ENCODE measurements at regions not wholly inside any gene's neighbourhood (a gene's known extent, or its start where the extent isn't known, plus 50 kb on each side); places are given as distances from the start of the nearest gene placed in this dataset.
A peak's percentile ranks its signal among the peaks of the same experiment; 100 is the strongest.

- DNase-seq (no peak), ATAC-seq (no peak)
- Histone ChIP-seq H3K9me3 (no peaks in the 10 kb centered on the region), H3K27ac (no peak overlapping the region), H3K36me3 (replicated peaks in 1 of 2; ENCODE audit: insufficient read depth in 1 of 2, low read depth in 2 of 2) (no peaks in the 10 kb centered on the region), H3K4me3 (no peak overlapping the region), H3K27me3 (no peaks in the 10 kb centered on the region), H3K4me1 (no peaks in the 10 kb centered on the region)
- intact Hi-C loops (cut with DNase I) = no loop called here
- TF ChIP-seq, protein P1, sequence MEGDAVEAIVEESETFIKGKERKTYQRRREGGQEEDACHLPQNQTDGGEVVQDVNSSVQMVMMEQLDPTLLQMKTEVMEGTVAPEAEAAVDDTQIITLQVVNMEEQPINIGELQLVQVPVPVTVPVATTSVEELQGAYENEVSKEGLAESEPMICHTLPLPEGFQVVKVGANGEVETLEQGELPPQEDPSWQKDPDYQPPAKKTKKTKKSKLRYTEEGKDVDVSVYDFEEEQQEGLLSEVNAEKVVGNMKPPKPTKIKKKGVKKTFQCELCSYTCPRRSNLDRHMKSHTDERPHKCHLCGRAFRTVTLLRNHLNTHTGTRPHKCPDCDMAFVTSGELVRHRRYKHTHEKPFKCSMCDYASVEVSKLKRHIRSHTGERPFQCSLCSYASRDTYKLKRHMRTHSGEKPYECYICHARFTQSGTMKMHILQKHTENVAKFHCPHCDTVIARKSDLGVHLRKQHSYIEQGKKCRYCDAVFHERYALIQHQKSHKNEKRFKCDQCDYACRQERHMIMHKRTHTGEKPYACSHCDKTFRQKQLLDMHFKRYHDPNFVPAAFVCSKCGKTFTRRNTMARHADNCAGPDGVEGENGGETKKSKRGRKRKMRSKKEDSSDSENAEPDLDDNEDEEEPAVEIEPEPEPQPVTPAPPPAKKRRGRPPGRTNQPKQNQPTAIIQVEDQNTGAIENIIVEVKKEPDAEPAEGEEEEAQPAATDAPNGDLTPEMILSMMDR (IDR thresholded peaks at IDR 0.05) = no peak
- 82 to 88% methylated on average over 1 of the region's 1 CpG for WGBS, 2 donors
Observed at GRCh38 chr15:69653306-69653705, 200.7 kb downstream of the RPLP1 start.

DNA sequence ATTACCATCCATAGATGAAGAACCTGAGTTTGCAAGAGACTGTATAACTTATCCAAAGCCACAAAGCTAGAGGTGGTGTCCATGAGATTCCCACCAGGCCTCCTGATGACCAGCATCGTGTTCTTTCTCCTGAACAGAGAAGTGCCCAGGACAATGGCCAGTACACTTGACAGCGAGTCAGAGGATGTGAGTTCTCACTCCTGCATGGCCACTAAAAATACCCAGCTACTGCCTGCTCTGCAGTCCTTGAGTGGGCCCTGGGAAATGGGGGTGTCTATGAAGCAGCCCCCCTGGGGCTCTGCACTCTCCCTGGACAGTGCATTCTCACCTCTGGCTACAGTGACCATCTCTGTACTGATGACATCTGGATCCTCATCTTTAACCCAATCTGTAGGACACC lies 201.2 kb downstream of the RPLP1 start:
- Histone ChIP-seq H3K27ac (no peak overlapping the region), H3K4me1 (no peaks in the 10 kb centered on the region), H3K36me3 (replicated peaks in 1 of 2; ENCODE audit: insufficient read depth in 1 of 2, low read depth in 2 of 2) (no peaks in the 10 kb centered on the region), H3K4me3 (no peak overlapping the region), H3K9me3 (no peaks in the 10 kb centered on the region), H3K27me3 (no peaks in the 10 kb centered on the region)
- intact Hi-C loops (cut with DNase I) = no loop called here
- TF ChIP-seq, protein P1 (IDR thresholded peaks at IDR 0.05) = no peak
- no peak for TF ChIP-seq POLR2A (IDR thresholded peaks at IDR 0.05)
- DNase-seq = no peak
- WGBS, 2 donors = 82 to 95% methylated on average over 2 of the region's 2 CpGs
- ATAC-seq = no peak

GRCh38 chr15:69656271-69657030 lies 203.8 kb downstream of the RPLP1 start:
- Histone ChIP-seq H3K36me3 (replicated peaks in 1 of 2; ENCODE audit: insufficient read depth in 1 of 2, low read depth in 2 of 2) (no peaks in the 10 kb centered on the region), H3K27me3 (no peaks in the 10 kb centered on the region), H3K9me3 (no peaks in the 10 kb centered on the region), H3K4me1 (no peaks in the 10 kb centered on the region), H3K27ac (no peak overlapping the region), H3K4me3 (no peak overlapping the region)
- TF ChIP-seq, protein P1 (IDR thresholded peaks at IDR 0.05) = no peak
- TF ChIP-seq POLR2A (IDR thresholded peaks at IDR 0.05) = no peak
- intact Hi-C loops (cut with DNase I) = no loop called here
- ATAC-seq = no peak
- peak in 3 of 4 donors; percentile 37 to 45 (median 44) for DNase-seq
- WGBS, 2 donors = 86 to 89% methylated on average over 10 of the region's 10 CpGs

GRCh38 chr15:69657626-69658025 lies 205.0 kb downstream of the RPLP1 start:
- no peak overlapping the region for H3K27ac ChIP-seq
- no peaks in the 10 kb centered on the region for H3K27me3 ChIP-seq
- H3K4me1 ChIP-seq = no peaks in the 10 kb centered on the region
- TF ChIP-seq, protein P1 (IDR thresholded peaks at IDR 0.05) = no peak
- TF ChIP-seq POLR2A (IDR thresholded peaks at IDR 0.05) = no peak
- H3K36me3 ChIP-seq (replicated peaks in 1 of 2; ENCODE audit: insufficient read depth in 1 of 2, low read depth in 2 of 2) = no peaks in the 10 kb centered on the region
- WGBS, 2 donors = 86 to 90% methylated on average over 6 of the region's 6 CpGs
- DNase-seq (no peak), ATAC-seq (no peak)
- intact Hi-C loops (cut with DNase I) = no loop called here
- no peaks in the 10 kb centered on the region for H3K9me3 ChIP-seq
- H3K4me3 ChIP-seq = no peak overlapping the region

DNA sequence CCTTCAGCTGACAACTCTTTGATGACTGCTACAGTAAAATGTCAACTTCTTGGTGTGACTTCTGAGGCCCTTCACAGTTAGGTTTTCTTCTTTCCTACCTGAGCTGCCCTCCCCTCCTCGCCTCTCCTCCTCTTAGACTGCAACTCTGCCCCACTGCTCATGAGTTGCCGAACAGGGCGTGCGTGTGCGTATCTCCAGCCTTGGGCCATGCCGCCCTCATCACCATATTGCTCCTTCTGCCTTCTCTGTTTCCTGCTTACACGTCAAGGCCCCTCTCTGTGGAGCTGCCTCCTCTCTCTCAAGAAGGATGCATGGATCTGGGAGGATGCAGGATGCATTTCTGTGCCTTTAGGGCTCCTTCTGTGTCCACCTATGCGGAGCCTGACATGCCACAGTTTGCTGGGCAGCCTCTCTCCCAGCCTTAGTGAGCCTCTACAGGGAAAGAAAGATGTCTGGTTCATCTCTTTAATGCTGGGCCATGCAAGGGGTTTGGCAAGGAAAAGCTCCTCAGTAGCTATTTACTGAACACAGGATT lies 205.9 kb downstream of the RPLP1 start:
- intact Hi-C loops (cut with DNase I) = no loop called here
- Histone ChIP-seq H3K4me3 (no peak overlapping the region), H3K27ac (no peak overlapping the region), H3K4me1 (no peaks in the 10 kb centered on the region), H3K9me3 (no peaks in the 10 kb centered on the region), H3K27me3 (no peaks in the 10 kb centered on the region), H3K36me3 (replicated peaks in 1 of 2; ENCODE audit: insufficient read depth in 1 of 2, low read depth in 2 of 2) (no peaks in the 10 kb centered on the region)
- DNase-seq = no peak
- WGBS, 2 donors = 86 to 90% methylated on average over 8 of the region's 8 CpGs
- no peak for TF ChIP-seq POLR2A (IDR thresholded peaks at IDR 0.05)
- TF ChIP-seq, protein P1 (IDR thresholded peaks at IDR 0.05) = no peak
- no peak for ATAC-seq
